ENCODE measurements at regions not wholly inside any gene's neighbourhood (a gene's known extent, or its start where the extent isn't known, plus 50 kb on each side); places are given as distances from the start of the nearest gene placed in this dataset.

GRCh38 chr10:52409195-52409594 lies 95.1 kb downstream of the DKK1 start:
- TF ChIP-seq CTCF (conservative IDR thresholded peaks at IDR 0.05), result no peak
- TF ChIP-seq ZFX (IDR thresholded peaks at IDR 0.05), result no peak

All from C4-2B (cell line).